A549 (cell line): ENCODE measurements at regions not wholly inside any gene's neighbourhood (a gene's known extent, or its start where the extent isn't known, plus 50 kb on each side); places are given as distances from the start of the nearest gene placed in this dataset.
"Not testable (repeated sequence)": the region's sequence is repeated elsewhere in the genome, so short reads cannot be mapped to it uniquely, and the experiment has no call there.

Experiments used
- EP300 ChIP-seq, 2 experiments: fragments of >200 bp; sonication (Bioruptor Twin); formaldehyde crosslinking; IDR thresholded peaks; 2 replicates in 1 of 2; 3 replicates in 1 of 2; pipeline ENCODE4 v1.6.1; 2016 to 2017
- MYC ChIP-seq: IDR thresholded peaks from 2 replicates; pipeline ENCODE4 v1.6.1; 2012; ENCODE audit warnings: mild to moderate bottlenecking, inconsistent platforms, low read length, improper control_type of control experiment, borderline replicate concordance
- POLR2A ChIP-seq: IDR thresholded peaks from 2 replicates; pipeline ENCODE4 v1.6.1; 2012; ENCODE audit warnings: mild to moderate bottlenecking, low read length
- RCOR1 ChIP-seq: fragments of 150-350 bp; IDR thresholded peaks from 2 replicates; pipeline ENCODE4 v1.6.1; 2014; ENCODE audit warnings: antibody characterized with exemption, low read length, low read depth
- USF2 ChIP-seq: fragments of 450-650 bp; IDR thresholded peaks from 2 replicates; pipeline ENCODE4 v1.6.1; 2014; ENCODE audit warnings: antibody characterized with exemption

- not testable (repeated sequence) for TF ChIP-seq RCOR1; EP300 (IDR thresholded peaks at IDR 0.05); POLR2A; MYC; USF2
These were observed 513.7 kb downstream of the SPATA31A6 start for GRCh38 chr9:42697146-42697545.
